H9 (cell line): ENCODE measurements at regions not wholly inside any gene's neighbourhood (a gene's known extent, or its start where the extent isn't known, plus 50 kb on each side); places are given as distances from the start of the nearest gene placed in this dataset.

Experiments
- DNase-seq: peaks from one replicate; pipeline ENCODE4 v3.0.0-alpha.2; 2017
- H2AFZ ChIP-seq: one replicate; pipeline ENCODE4 v1.6.1; 2013; ENCODE audit warnings: mild to moderate bottlenecking, low read length, control low read depth, moderate library complexity
- H2AK5ac ChIP-seq: 2 replicates; pipeline ENCODE4 v1.6.1; 2013; ENCODE audit warnings: low read length, control low read depth, mixed read lengths; ENCODE audit not compliant: insufficient read length
- H2BK120ac ChIP-seq: one replicate; pipeline ENCODE4 v1.6.1; 2013; ENCODE audit warnings: low read depth, mild to moderate bottlenecking, low read length, control low read depth, inconsistent platforms; ENCODE audit not compliant: poor library complexity, severe bottlenecking
- H2BK12ac ChIP-seq: 2 replicates; pipeline ENCODE4 v1.6.1; 2013; ENCODE audit warnings: low read length, control low read depth, mixed read lengths, low read depth; ENCODE audit not compliant: insufficient read length
- H2BK15ac ChIP-seq: 2 replicates; pipeline ENCODE4 v1.6.1; 2013; ENCODE audit warnings: low read depth, low read length, control low read depth
- H2BK20ac ChIP-seq: one replicate; pipeline ENCODE4 v1.6.1; 2013; ENCODE audit warnings: low read depth, mild to moderate bottlenecking, low read length, control low read depth, inconsistent platforms; ENCODE audit not compliant: poor library complexity, severe bottlenecking
- H2BK5ac ChIP-seq: 2 replicates; pipeline ENCODE4 v1.6.1; 2013; ENCODE audit warnings: low read length, control low read depth, mixed read lengths; ENCODE audit not compliant: insufficient read length
- H3K14ac ChIP-seq: 2 replicates; pipeline ENCODE4 v1.6.1; 2013; ENCODE audit warnings: low read length, control low read depth; ENCODE audit not compliant: insufficient read depth
- H3K18ac ChIP-seq: 2 replicates; pipeline ENCODE4 v1.6.1; 2013; ENCODE audit warnings: low read depth, mild to moderate bottlenecking, mixed read lengths, low read length, control low read depth; ENCODE audit not compliant: insufficient read length
- H3K23ac ChIP-seq: 2 replicates; pipeline ENCODE4 v1.6.1; 2013; ENCODE audit warnings: low read length, control low read depth, mixed read lengths, low read depth; ENCODE audit not compliant: insufficient read length
- H3K23me2 ChIP-seq: 2 replicates; pipeline ENCODE4 v1.6.1; 2013; ENCODE audit warnings: low read depth, mild to moderate bottlenecking, mixed read lengths, low read length, control low read depth; ENCODE audit not compliant: insufficient read length, poor library complexity, severe bottlenecking
- H3K27ac ChIP-seq: 2 replicates; pipeline ENCODE4 v1.5.1; 2013; ENCODE audit warnings: low read length, control low read depth, mixed read lengths, low read depth; ENCODE audit not compliant: insufficient read length
- H3K27me3 ChIP-seq: 2 replicates; pipeline ENCODE4 v1.6.1; 2013; ENCODE audit warnings: low read length, control low read depth, inconsistent platforms; ENCODE audit not compliant: insufficient read depth
- H3K4ac ChIP-seq: 2 replicates; pipeline ENCODE4 v1.6.1; 2013; ENCODE audit warnings: low read depth, mild to moderate bottlenecking, control low read depth, inconsistent platforms, low read length, moderate library complexity
- H3K4me1 ChIP-seq: 2 replicates; pipeline ENCODE4 v1.6.1; 2013; ENCODE audit warnings: low read length, control low read depth, inconsistent platforms; ENCODE audit not compliant: insufficient read depth
- H3K4me2 ChIP-seq: 2 replicates; pipeline ENCODE4 v1.6.1; 2013; ENCODE audit warnings: low read length, control low read depth, mixed read lengths; ENCODE audit not compliant: insufficient read length, insufficient read depth
- H3K56ac ChIP-seq: 2 replicates; pipeline ENCODE4 v1.6.1; 2013; ENCODE audit warnings: low read depth, mild to moderate bottlenecking, mixed read lengths, low read length, control low read depth; ENCODE audit not compliant: insufficient read length
- H3K79me1 ChIP-seq: 2 replicates; pipeline ENCODE4 v1.6.1; 2013; ENCODE audit warnings: low read depth, mild to moderate bottlenecking, moderate library complexity, low read length, control low read depth, inconsistent platforms; ENCODE audit not compliant: insufficient read depth, poor library complexity, severe bottlenecking
- H3K79me2 ChIP-seq: 2 replicates; pipeline ENCODE4 v1.6.1; 2013; ENCODE audit warnings: low read length, control low read depth, inconsistent platforms; ENCODE audit not compliant: insufficient read depth
- H3K9ac ChIP-seq: 2 replicates; pipeline ENCODE4 v1.6.1; 2013; ENCODE audit warnings: low read length, control low read depth, mixed read lengths; ENCODE audit not compliant: insufficient read length; ENCODE audit errors: extremely low read depth
- H3K9me3 ChIP-seq: one replicate; pipeline ENCODE4 v1.6.1; 2013; ENCODE audit warnings: low read depth, low read length, inconsistent platforms; ENCODE audit not compliant: control insufficient read depth
- H3T11ph ChIP-seq: one replicate; pipeline ENCODE4 v1.6.1; 2013; ENCODE audit warnings: mild to moderate bottlenecking, low read length, control low read depth, inconsistent platforms
- H4K20me1 ChIP-seq: one replicate; pipeline ENCODE4 v1.6.1; 2013; ENCODE audit not compliant: control insufficient read depth, insufficient read length, insufficient read depth
- H4K5ac ChIP-seq: 2 replicates; pipeline ENCODE4 v1.6.1; 2013; ENCODE audit warnings: low read depth, mild to moderate bottlenecking, mixed read lengths, low read length, control low read depth; ENCODE audit not compliant: insufficient read length
- H4K8ac ChIP-seq: replicated peaks from 2 replicates; pipeline ENCODE4 v1.6.1; 2013; ENCODE audit warnings: low read length, control low read depth, mixed read lengths, low read depth; ENCODE audit not compliant: insufficient read length
- H4K91ac ChIP-seq: 2 replicates; pipeline ENCODE4 v1.6.1; 2013; ENCODE audit warnings: low read depth, mild to moderate bottlenecking, moderate library complexity, mixed read lengths, low read length, control low read depth; ENCODE audit not compliant: insufficient read length
- H3K27ac Mint-ChIP-seq, 3 experiments: 2 replicates in 2 of 3; 3 replicates in 1 of 3; pipeline ENCODE4 v1.8.0; 2020 to 2021; ENCODE audit warnings: mixed read lengths in 3 of 3, mild to moderate bottlenecking in 1 of 3, moderate library complexity in 1 of 3
- H3K27me3 Mint-ChIP-seq: 2 replicates; pipeline ENCODE4 v1.8.0; 2021; ENCODE audit warnings: low read depth, mild to moderate bottlenecking, moderate library complexity, mixed read lengths
- H3K36me3 Mint-ChIP-seq, 3 experiments: 2 replicates in 2 of 3; 3 replicates in 1 of 3; pipeline ENCODE4 v1.8.0; 2020 to 2021; ENCODE audit warnings: low read depth in 3 of 3, mixed read lengths in 3 of 3; ENCODE audit not compliant: insufficient read depth in 1 of 3
- H3K4me1 Mint-ChIP-seq, 2 experiments: 2 replicates each; pipeline ENCODE4 v1.8.0; 2020; ENCODE audit warnings: mixed read lengths in 2 of 2
- H3K4me3 Mint-ChIP-seq, 2 experiments: 2 replicates in 1 of 2; 3 replicates in 1 of 2; pipeline ENCODE4 v1.8.0; 2020 to 2021; ENCODE audit warnings: mild to moderate bottlenecking in 2 of 2, mixed read lengths in 2 of 2, moderate library complexity in 1 of 2
- H3K9me3 Mint-ChIP-seq, 2 experiments: 2 replicates in 1 of 2; 3 replicates in 1 of 2; pipeline ENCODE4 v1.8.0; 2020; ENCODE audit warnings: mild to moderate bottlenecking in 2 of 2, mixed read lengths in 2 of 2, moderate library complexity in 1 of 2
- CTCF ChIP-seq: fragments of 200-600 bp; sonication (generic); conservative IDR thresholded peaks from 3 replicates; pipeline ENCODE4 v1.8.0; 2021; ENCODE audit warnings: antibody characterized with exemption, mild to moderate bottlenecking

GRCh38 chr6:40042232-40042631 is 108.0 kb upstream of the MOCS1 start:
- Histone ChIP-seq H3K79me2 (no peaks in the 10 kb centered on the region), H3K4ac (no peak overlapping the region), H3K23ac (no peak overlapping the region), H3K18ac (no peak overlapping the region), H4K20me1 (no peaks in the 10 kb centered on the region), H3K9ac (no peak overlapping the region), H3K27ac (no peak overlapping the region), H3K79me1 (no peaks in the 10 kb centered on the region), H3K4me2 (no peak overlapping the region), H3K23me2 (no peaks in the 10 kb centered on the region), H3K9me3 (no peaks in the 10 kb centered on the region), H2BK120ac (no peak overlapping the region), H4K91ac (no peak overlapping the region), H4K8ac (no peak overlapping the region), H2AFZ (no peak overlapping the region), H3K27me3 (no peaks in the 10 kb centered on the region), H2BK5ac (no peak overlapping the region), H2AK5ac (no peak overlapping the region), H3K14ac (no peak overlapping the region), H2BK20ac (no peak overlapping the region), H3T11ph (no peak overlapping the region), H2BK15ac (no peak overlapping the region), H2BK12ac (no peak overlapping the region), H4K5ac (no peak overlapping the region), H3K4me1 (peaks cover 2% of the 10 kb centered on the region; the same call in 1 of the 2 replicates), H3K56ac (no peak overlapping the region)
- H3K27me3 Mint-ChIP-seq, result peaks cover 2% of the 10 kb centered on the region; the same call in 1 of the 2 replicates
- H3K9me3 Mint-ChIP-seq, result peaks cover 9 to 10% of the 10 kb centered on the region in 2 experiments
- no peak overlapping the region for H3K4me3 Mint-ChIP-seq
- no peak for DNase-seq
- no peak for TF ChIP-seq CTCF
- peaks cover 0 to 13% (median 6%) of the 10 kb centered on the region in 3 experiments; a peak in 3 of 7 replicates for H3K36me3 Mint-ChIP-seq
- H3K4me1 Mint-ChIP-seq, result peaks cover 12 to 17% of the 10 kb centered on the region in 2 experiments
- H3K27ac Mint-ChIP-seq, result no peak overlapping the region
